AG20443 (cell line): ENCODE measurements at regions not wholly inside any gene's neighbourhood (a gene's known extent, or its start where the extent isn't known, plus 50 kb on each side); places are given as distances from the start of the nearest gene placed in this dataset.
"Not testable (repeated sequence)": the region's sequence is repeated elsewhere in the genome, so short reads cannot be mapped to it uniquely, and the experiment has no call there.

Source experiments
- DNase-seq: peaks from one replicate; pipeline ENCODE4 v3.0.0; 2012; ENCODE audit warnings: low spot score, mixed read lengths

- peak; percentile 88 for DNase-seq
Measured at GRCh38 chr6:28838634-28839442, 84.9 kb downstream of the TRIM27 start.

- DNase-seq: no peak
Measured at GRCh38 chr6:28839443-28840120, 84.2 kb downstream of the TRIM27 start.

DNA sequence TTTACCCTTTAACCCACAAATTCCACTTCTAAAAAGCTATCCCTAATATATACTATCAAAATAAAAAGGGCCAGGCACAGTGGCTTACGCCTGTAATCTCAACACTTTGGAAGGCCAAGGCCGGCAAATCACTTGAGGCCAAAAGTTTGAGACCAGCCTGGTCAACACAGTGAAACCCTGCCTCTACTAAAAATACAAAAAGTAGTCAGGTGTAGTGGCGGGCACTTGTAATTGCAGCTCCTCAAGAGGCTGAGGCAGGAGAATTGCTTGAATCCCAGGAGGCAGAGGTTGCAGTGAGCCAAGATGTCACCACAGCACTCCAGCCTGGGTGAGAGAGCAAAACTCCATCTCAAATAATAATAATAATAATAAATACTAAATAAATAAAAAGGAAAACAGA is 82.5 kb downstream of the TRIM27 start:
- DNase-seq: no peak

DNA sequence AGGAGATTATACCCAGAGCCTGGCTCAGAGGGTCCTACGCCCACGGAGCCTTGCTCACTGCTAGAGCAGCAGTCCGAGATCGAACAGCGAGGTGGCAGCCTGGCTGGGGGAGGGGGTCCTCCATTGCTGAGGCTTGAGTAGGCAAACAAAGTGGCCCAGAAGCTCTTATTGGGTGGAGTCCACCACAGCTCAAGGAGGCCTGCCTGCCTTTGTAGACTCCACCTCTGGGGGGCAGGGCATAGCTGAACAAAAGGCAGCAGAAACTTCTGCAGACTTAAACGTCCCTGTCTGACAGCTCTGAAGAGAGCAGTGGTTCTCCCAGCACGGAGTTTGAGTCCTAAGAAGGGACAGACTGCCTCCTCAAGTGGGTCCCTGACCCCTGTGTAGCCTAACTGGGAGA is 75.0 kb downstream of the TRIM27 start:
- DNase-seq: not testable (repeated sequence)
